ENCODE measurements at regions not wholly inside any gene's neighbourhood (a gene's known extent, or its start where the extent isn't known, plus 50 kb on each side); places are given as distances from the start of the nearest gene placed in this dataset.

GRCh38 chr22:48084729-48085050 is 1322.2 kb downstream of the TBC1D22A start:
- Histone ChIP-seq H3K79me2 (ENCODE audit: low read length) (no peaks in the 10 kb centered on the region), H3K27ac (ENCODE audit: low read length) (no peak overlapping the region), H2AFZ (ENCODE audit: low read length) (no peak overlapping the region), H3K9me3 (ENCODE audit: low read length) (no peaks in the 10 kb centered on the region), H3K4me1 (ENCODE audit: insufficient read depth, low read length) (no peaks in the 10 kb centered on the region), H3K4me2 (ENCODE audit: low read length) (no peak overlapping the region), H3K4me3 (ENCODE audit: low read length) (no peak overlapping the region), H3K27me3 (ENCODE audit: low read length) (no peaks in the 10 kb centered on the region), H3K36me3 (ENCODE audit: low read depth, low read length) (no peaks in the 10 kb centered on the region), H3F3A (ENCODE audit: low read length, unreplicated experiment) (no peaks in the 10 kb centered on the region), H3K9ac (ENCODE audit: low read length) (no peak overlapping the region), H3K9me2 (replicated peaks; ENCODE audit: low read length) (no peaks in the 10 kb centered on the region), H4K20me1 (ENCODE audit: low read length) (no peaks in the 10 kb centered on the region)
- BruUV-seq (replicated peaks): no TSS peak
- CTCF ChIA-PET: no interaction called here
- DNase-seq: no peak
- intact Hi-C loops (cut with micrococcal nuclease): no loop called here
- POLR2A ChIA-PET (ENCODE audit: unreplicated experiment): no interaction called here
- ATAC-seq: no peak
- TF ChIP-seq EZH2phosphoT487 (IDR thresholded peaks at IDR 0.05; ENCODE audit: borderline replicate concordance, low read length) (no peak), CTCF (conservative IDR thresholded peaks at IDR 0.05; ENCODE audit: low read depth, low read length) (no peak), EZH2 (IDR thresholded peaks at IDR 0.05; ENCODE audit: low read length, unreplicated experiment) (no peak)

- no peaks in the 10 kb centered on the region for H3K9me2 ChIP-seq (replicated peaks; ENCODE audit: low read length)
- no peak overlapping the region for H3K4me2 ChIP-seq (ENCODE audit: low read length)
- H3K36me3 ChIP-seq (ENCODE audit: low read depth, low read length): no peaks in the 10 kb centered on the region
- H3K9me3 ChIP-seq (ENCODE audit: low read length): no peaks in the 10 kb centered on the region
- H2AFZ ChIP-seq (ENCODE audit: low read length): no peak overlapping the region
- H3K79me2 ChIP-seq (ENCODE audit: low read length): no peaks in the 10 kb centered on the region
- H3K4me1 ChIP-seq (ENCODE audit: insufficient read depth, low read length): no peaks in the 10 kb centered on the region
- H3F3A ChIP-seq (ENCODE audit: low read length, unreplicated experiment): no peaks in the 10 kb centered on the region
- DNase-seq: no peak
- H3K27me3 ChIP-seq (ENCODE audit: low read length): no peaks in the 10 kb centered on the region
- no peak overlapping the region for H3K9ac ChIP-seq (ENCODE audit: low read length)
- H3K4me3 ChIP-seq (ENCODE audit: low read length): no peak overlapping the region
- BruUV-seq (replicated peaks): no TSS peak
- ATAC-seq: no peak
- TF ChIP-seq EZH2 (IDR thresholded peaks at IDR 0.05; ENCODE audit: low read length, unreplicated experiment) (no peak), CTCF (conservative IDR thresholded peaks at IDR 0.05; ENCODE audit: low read depth, low read length) (no peak), EZH2phosphoT487 (IDR thresholded peaks at IDR 0.05; ENCODE audit: borderline replicate concordance, low read length) (no peak)
- intact Hi-C loops (cut with micrococcal nuclease): no loop called here
- no peaks in the 10 kb centered on the region for H4K20me1 ChIP-seq (ENCODE audit: low read length)
- ChIA-PET POLR2A (ENCODE audit: unreplicated experiment) (no interaction called here), CTCF (no interaction called here)
- no peak overlapping the region for H3K27ac ChIP-seq (ENCODE audit: low read length)
Observed at GRCh38 chr22:48084041-48084728, 1321.7 kb downstream of the TBC1D22A start.

GRCh38 chr22:48083502-48083901 is 1321.1 kb downstream of the TBC1D22A start:
- no peaks in the 10 kb centered on the region for H4K20me1 ChIP-seq (ENCODE audit: low read length)
- ChIA-PET POLR2A (ENCODE audit: unreplicated experiment) (no interaction called here), CTCF (no interaction called here)
- no peaks in the 10 kb centered on the region for H3K79me2 ChIP-seq (ENCODE audit: low read length)
- no peaks in the 10 kb centered on the region for H3F3A ChIP-seq (ENCODE audit: low read length, unreplicated experiment)
- intact Hi-C loops (cut with micrococcal nuclease): no loop called here
- H3K4me3 ChIP-seq (ENCODE audit: low read length): no peak overlapping the region
- H3K27me3 ChIP-seq (ENCODE audit: low read length): no peaks in the 10 kb centered on the region
- no peak overlapping the region for H3K27ac ChIP-seq (ENCODE audit: low read length)
- no peaks in the 10 kb centered on the region for H3K36me3 ChIP-seq (ENCODE audit: low read depth, low read length)
- H3K9me2 ChIP-seq (replicated peaks; ENCODE audit: low read length): no peaks in the 10 kb centered on the region
- no TSS peak for BruUV-seq (replicated peaks)
- no peak for DNase-seq
- no peak overlapping the region for H2AFZ ChIP-seq (ENCODE audit: low read length)
- H3K4me2 ChIP-seq (ENCODE audit: low read length): no peak overlapping the region
- no peaks in the 10 kb centered on the region for H3K4me1 ChIP-seq (ENCODE audit: insufficient read depth, low read length)
- H3K9me3 ChIP-seq (ENCODE audit: low read length): no peaks in the 10 kb centered on the region
- TF ChIP-seq EZH2 (IDR thresholded peaks at IDR 0.05; ENCODE audit: low read length, unreplicated experiment) (no peak), CTCF (conservative IDR thresholded peaks at IDR 0.05; ENCODE audit: low read depth, low read length) (no peak), EZH2phosphoT487 (IDR thresholded peaks at IDR 0.05; ENCODE audit: borderline replicate concordance, low read length) (no peak)
- no peak overlapping the region for H3K9ac ChIP-seq (ENCODE audit: low read length)
- no peak for ATAC-seq

Data from PC-3 (cell line).